ENCODE measurements at regions not wholly inside any gene's neighbourhood (a gene's known extent, or its start where the extent isn't known, plus 50 kb on each side); places are given as distances from the start of the nearest gene placed in this dataset.

DNA sequence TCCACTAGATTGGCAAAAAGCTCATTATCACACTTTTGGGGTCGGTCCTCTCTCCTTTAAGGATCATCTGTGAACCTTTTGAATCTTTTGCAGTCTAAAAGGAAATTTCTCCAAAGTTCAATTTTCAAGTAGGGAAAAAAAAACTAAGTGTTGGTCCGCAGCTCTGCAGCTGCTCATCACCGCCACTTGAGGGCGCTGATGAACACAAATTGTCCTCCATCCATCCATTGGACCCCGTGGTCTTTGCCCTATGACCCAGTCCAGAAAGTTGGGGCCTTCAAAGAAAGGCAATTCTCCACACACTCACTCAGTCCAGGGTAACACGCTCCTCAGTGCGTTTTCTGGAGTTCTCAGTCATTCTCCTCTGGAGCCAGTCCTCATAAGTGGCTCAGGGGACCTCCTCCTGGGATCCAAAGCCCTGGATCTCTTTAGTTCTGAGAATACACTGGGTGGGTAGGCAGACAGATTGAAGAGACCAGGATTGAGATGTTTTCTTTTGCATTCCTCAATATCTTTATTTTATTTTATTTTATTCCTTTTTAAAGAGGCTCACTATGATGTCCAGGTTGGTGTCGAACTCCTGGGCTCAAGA is 63.6 kb upstream of the SLC28A3 start:
- peak; percentile 75 for TF ChIP-seq CTCF (IDR thresholded peaks at IDR 0.05; ENCODE audit: low read depth, low read length, missing control alignments)
- H3K4me3 ChIP-seq (ENCODE audit: low read depth, low read length): no peak overlapping the region
- no peak for DNase-seq (ENCODE audit: low read depth)

DNA sequence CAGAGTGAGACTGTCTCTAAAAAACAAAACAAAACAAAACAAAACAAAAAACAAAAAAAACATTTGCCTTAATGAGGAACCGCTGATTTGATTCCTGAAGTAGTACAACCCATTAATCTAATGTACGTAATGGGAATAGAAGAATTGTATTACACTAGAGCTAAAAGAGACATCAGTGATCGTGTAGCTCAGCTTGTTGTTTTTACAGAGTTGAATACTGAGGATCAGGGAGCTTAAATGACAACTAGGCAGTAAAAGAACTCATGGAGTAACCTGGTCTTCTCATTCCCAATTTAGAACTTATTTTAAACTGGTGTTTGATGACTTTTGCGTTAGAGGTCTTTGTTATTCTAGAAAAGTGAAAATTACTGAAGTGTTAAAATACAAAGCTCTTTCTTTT is 65.1 kb upstream of the SLC28A3 start:
- no peak for TF ChIP-seq CTCF (IDR thresholded peaks at IDR 0.05; ENCODE audit: low read depth, low read length, missing control alignments)
- no peak overlapping the region for H3K4me3 ChIP-seq (ENCODE audit: low read depth, low read length)

DNA sequence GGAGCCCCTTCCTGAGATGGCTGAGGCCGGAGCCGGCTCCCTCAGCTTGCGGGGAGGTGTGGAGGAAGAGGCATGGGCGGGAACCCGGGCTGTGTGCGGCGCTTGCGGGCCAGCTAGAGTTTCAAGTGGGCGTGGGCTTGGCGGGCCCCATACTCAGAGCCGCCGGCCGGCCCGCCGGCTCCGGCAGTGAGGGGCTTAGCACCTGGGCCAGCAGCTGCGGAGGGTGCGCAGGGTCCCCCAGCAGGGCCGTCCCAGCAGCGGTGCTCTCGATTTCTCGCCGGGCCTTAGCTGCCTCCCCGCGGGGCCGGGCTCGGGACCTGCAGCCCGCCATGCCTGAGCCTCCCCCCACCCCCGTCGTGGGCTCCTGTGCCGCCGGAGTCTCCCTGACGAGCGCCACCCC is 67.9 kb upstream of the SLC28A3 start:
- no peak for TF ChIP-seq CTCF (IDR thresholded peaks at IDR 0.05; ENCODE audit: low read depth, low read length, missing control alignments)
- DNase-seq (ENCODE audit: low read depth): no peak
- no peak overlapping the region for H3K4me3 ChIP-seq (ENCODE audit: low read depth, low read length)

More for the DNA sequence above, 65.1 kb upstream of the SLC28A3 start:
- DNase-seq (ENCODE audit: low read depth): no peak

DNA sequence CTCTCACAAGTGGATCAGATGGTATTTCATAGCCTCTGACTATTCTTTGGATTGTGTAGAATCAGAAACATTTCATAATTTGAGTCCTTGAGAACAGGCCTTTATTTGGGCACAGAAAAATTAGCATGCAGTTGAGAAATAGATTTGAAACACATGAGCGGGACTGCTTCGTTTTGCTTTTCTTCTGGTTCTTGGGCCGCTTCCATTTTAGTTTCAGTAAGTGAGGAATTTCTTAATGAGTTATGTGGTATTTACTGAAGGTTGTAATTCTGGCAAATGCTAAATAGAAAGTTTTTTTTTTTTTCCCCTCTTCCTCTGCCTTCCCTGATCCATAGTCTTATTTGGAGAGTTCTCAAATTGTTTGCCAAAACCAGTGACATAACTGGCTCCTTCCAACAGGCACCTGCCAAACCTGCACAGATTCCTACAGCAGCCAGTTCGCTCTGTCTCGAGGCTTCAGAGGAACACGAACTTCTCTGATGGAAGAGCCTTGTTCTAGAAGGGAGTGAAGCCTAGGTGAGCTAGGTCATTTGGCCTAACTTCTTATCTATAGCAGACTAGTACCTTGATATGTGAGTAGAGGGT is 71.2 kb upstream of the SLC28A3 start:
- no peak overlapping the region for H3K4me3 ChIP-seq (ENCODE audit: low read depth, low read length)
- TF ChIP-seq CTCF (IDR thresholded peaks at IDR 0.05; ENCODE audit: low read depth, low read length, missing control alignments): no peak
- no peak for DNase-seq (ENCODE audit: low read depth)

- DNase-seq (ENCODE audit: low read depth): no peak
- no peak overlapping the region for H3K4me3 ChIP-seq (ENCODE audit: low read depth, low read length)
- no peak for TF ChIP-seq CTCF (IDR thresholded peaks at IDR 0.05; ENCODE audit: low read depth, low read length, missing control alignments)
Measured at GRCh38 chr9:84412654-84413053, 72.1 kb upstream of the SLC28A3 start.

DNA sequence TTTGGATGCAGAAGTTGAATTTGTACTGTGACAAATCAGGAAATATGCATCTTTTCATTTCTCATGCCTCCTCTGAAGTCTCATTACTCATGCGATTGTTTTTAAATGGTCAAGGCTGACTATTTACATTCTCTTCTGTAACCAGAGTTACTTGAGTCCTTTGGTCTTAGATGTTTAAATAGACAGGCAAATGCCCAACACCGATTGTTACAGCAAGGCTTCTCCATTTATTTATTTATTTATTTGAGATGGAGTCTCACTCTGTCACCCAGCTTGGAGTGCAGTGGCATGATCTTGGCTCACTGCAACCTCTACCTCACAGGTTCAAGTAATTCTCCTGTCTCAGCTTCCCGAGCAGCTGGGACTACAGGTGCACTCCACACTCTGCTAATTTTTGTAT is 72.7 kb upstream of the SLC28A3 start:
- no peak for DNase-seq (ENCODE audit: low read depth)
- no peak overlapping the region for H3K4me3 ChIP-seq (ENCODE audit: low read depth, low read length)
- TF ChIP-seq CTCF (IDR thresholded peaks at IDR 0.05; ENCODE audit: low read depth, low read length, missing control alignments): no peak

GRCh38 chr9:84419031-84419602 is 78.6 kb upstream of the SLC28A3 start:
- no peak for DNase-seq (ENCODE audit: low read depth)
- no peak for TF ChIP-seq CTCF (IDR thresholded peaks at IDR 0.05; ENCODE audit: low read depth, low read length, missing control alignments)
- H3K4me3 ChIP-seq (ENCODE audit: low read depth, low read length): no peak overlapping the region

Data from GM12864 (cell line).